LNCaP clone FGC (cell line): ENCODE measurements at regions not wholly inside any gene's neighbourhood (a gene's known extent, or its start where the extent isn't known, plus 50 kb on each side); places are given as distances from the start of the nearest gene placed in this dataset.

Source experiments
- DNase-seq: peaks from one replicate; pipeline ENCODE4 v3.0.0-alpha.2; 2011; ENCODE audit warnings: low read depth
- H3K4me3 ChIP-seq: 2 replicates; pipeline ENCODE4 v1.5.1; 2011; ENCODE audit warnings: mild to moderate bottlenecking, low read depth, low read length, control low read depth
- TF ChIP-seq, protein P1 (sequence below): IDR thresholded peaks from 2 replicates; pipeline ENCODE4 v1.5.1; 2012; ENCODE audit warnings: mild to moderate bottlenecking; ENCODE audit not compliant: control insufficient read depth, insufficient read depth; ENCODE audit errors: extremely low read depth

GRCh38 chr13:73608711-73609485 is 525.3 kb downstream of the KLF12 start:
- no peak overlapping the region for H3K4me3 ChIP-seq
- DNase-seq, result no peak
- TF ChIP-seq, protein P1, sequence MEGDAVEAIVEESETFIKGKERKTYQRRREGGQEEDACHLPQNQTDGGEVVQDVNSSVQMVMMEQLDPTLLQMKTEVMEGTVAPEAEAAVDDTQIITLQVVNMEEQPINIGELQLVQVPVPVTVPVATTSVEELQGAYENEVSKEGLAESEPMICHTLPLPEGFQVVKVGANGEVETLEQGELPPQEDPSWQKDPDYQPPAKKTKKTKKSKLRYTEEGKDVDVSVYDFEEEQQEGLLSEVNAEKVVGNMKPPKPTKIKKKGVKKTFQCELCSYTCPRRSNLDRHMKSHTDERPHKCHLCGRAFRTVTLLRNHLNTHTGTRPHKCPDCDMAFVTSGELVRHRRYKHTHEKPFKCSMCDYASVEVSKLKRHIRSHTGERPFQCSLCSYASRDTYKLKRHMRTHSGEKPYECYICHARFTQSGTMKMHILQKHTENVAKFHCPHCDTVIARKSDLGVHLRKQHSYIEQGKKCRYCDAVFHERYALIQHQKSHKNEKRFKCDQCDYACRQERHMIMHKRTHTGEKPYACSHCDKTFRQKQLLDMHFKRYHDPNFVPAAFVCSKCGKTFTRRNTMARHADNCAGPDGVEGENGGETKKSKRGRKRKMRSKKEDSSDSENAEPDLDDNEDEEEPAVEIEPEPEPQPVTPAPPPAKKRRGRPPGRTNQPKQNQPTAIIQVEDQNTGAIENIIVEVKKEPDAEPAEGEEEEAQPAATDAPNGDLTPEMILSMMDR, result no peak

DNA sequence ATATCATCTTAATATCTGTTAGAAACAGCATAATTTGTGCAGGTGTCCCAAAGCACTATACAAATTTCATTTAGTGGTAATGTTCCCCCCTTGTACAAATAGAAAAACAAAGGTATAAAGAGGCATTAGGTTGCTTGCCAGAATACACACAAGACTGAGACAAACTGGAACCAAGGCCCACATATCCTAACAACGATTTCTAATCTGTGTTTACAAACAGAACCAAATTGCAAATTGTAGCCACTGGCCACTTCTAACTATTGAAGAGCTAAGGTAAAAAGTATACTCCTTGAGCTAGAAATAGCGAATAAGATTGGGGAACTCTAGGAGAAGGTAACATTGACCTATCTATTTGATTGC is 526.1 kb downstream of the KLF12 start:
- no peak overlapping the region for H3K4me3 ChIP-seq
- TF ChIP-seq, protein P1, result no peak
- DNase-seq, result no peak

DNA sequence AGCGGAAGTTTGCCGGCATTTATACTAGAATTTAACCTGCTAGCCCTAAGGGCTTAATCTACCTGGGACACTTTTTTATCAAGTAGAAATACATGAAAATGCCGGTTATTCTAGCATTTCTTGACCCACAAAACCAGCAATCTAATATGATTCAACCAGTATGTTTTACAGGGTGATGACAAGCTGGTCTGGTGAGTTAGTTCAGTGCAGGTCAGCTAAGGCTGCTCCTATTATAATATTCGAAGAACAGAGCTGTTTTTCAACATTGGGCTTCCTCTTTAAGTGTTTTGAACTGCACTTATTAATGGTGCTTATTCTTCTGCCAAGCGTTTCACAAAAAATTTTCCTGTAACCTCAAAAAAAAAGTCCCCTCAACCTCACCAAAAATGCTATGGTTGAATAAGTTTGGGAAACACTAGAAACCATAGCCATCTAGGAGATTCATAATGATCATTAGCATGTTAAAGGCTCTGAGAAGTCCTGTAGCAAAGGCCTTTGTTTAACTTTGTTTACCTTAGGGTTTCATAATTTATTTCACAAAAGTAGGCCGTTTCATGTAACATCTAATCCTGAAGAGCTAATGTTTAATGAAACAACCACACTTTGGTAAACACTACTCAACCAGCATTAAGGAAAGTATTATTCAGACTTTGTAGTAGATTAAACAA is 526.6 kb downstream of the KLF12 start:
- no peak for DNase-seq
- TF ChIP-seq, protein P1, result no peak
- H3K4me3 ChIP-seq, result no peak overlapping the region

DNA sequence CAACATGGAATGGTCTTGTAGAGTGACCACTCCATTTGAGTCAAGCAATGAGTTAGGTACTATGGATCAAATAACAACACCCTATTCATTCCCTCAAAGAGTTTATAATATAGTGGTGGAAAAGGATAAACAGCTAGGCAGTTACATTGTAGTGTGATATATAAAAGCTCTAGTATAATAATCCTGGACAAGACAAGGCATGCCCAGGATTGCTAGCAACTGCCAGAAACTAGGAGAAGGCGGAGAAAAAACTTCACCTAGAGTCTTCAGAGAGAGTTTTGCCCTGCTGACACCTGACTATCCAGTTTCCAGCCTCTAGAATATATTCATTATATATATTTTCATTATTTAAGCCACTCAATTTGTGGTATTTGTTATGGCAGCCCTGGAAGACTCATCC is 530.6 kb downstream of the KLF12 start:
- no peak overlapping the region for H3K4me3 ChIP-seq
- no peak for DNase-seq
- TF ChIP-seq, protein P1, result no peak

DNA sequence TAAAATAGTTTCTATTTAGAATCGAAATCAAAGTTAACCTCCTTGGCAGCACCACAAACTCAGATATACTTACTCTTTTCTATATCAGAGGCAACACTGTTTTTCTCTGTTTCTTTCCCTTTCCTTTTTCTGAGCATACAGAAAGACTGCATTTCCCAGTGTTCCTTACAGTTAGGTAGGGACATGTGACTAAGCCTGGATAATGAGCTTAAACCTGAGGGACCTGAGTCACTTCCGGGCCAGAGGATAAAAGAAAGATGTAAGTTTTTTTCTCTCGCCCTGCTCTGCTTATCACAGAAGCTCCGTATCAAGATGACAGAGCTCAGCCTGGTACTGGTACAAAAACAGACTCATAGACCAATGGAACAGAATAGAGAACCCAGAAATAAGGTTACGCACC is 531.9 kb downstream of the KLF12 start:
- TF ChIP-seq, protein P1, result no peak
- no peak overlapping the region for H3K4me3 ChIP-seq
- DNase-seq, result no peak

- TF ChIP-seq, protein P1, result no peak
- DNase-seq, result no peak
- H3K4me3 ChIP-seq, result no peak overlapping the region
Measured at GRCh38 chr13:73601708-73602107, 532.5 kb downstream of the KLF12 start.
